ENCODE measurements at regions not wholly inside any gene's neighbourhood (a gene's known extent, or its start where the extent isn't known, plus 50 kb on each side); places are given as distances from the start of the nearest gene placed in this dataset.

DNA sequence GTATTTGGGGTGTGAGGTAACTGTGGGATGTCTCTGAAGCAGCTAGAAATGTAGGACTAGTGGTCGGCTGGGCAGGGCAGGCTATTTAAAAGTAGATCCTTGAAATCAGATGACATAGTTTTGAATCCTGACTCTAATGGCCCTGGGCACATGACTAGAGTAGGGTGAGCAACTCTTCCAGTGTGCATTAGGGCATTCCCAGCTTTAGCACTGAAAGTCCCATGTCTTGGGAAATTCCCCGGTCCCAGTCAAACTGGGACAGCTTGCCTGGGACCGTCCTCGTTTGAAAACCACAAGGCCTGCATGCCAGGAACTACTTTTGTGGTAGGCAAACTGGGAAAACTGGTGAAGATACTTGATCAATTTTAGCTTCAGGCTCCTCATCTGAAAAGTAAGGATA is 255.3 kb downstream of the PTEN start:
- TF ChIP-seq POLR2AphosphoS5 (IDR thresholded peaks at IDR 0.05; ENCODE audit: low read depth, low read length) (no peak), TAF1 (IDR thresholded peaks at IDR 0.05; ENCODE audit: low read depth, low read length) (no peak), POLR2A (IDR thresholded peaks at IDR 0.05; ENCODE audit: low read depth, low read length) (no peak), SPI1 (IDR thresholded peaks at IDR 0.05; ENCODE audit: low read depth, low read length) (no peak), PAX5 (IDR thresholded peaks at IDR 0.05; ENCODE audit: insufficient read depth, low read length, severe bottlenecking) (no peak), POU2F2 (IDR thresholded peaks at IDR 0.05; ENCODE audit: low read depth, low read length) (no peak)

Measured in GM12891 (cell line).